ENCODE measurements at regions not wholly inside any gene's neighbourhood (a gene's known extent, or its start where the extent isn't known, plus 50 kb on each side); places are given as distances from the start of the nearest gene placed in this dataset.

GRCh38 chr7:69435711-69436110 lies 162.6 kb upstream of the AUTS2 start:
- no peaks in the 10 kb centered on the region for H3K9me3 ChIP-seq
- TF ChIP-seq CTCF (IDR thresholded peaks at IDR 0.05) = no peak
- H3K27ac ChIP-seq = no peak overlapping the region
- no peak overlapping the region for H3K4me3 ChIP-seq
- DNase-seq (ENCODE audit: low spot score) = no peak
- peaks cover 0 to 12% of the 10 kb centered on the region in 2 donors for H3K4me1 ChIP-seq
- no peaks in the 10 kb centered on the region for H3K27me3 ChIP-seq
- H3K36me3 ChIP-seq = no peaks in the 10 kb centered on the region

GRCh38 chr7:69436946-69437345 lies 161.3 kb upstream of the AUTS2 start:
- Histone ChIP-seq H3K9me3 (no peaks in the 10 kb centered on the region), H3K4me3 (no peak overlapping the region), H3K36me3 (no peaks in the 10 kb centered on the region), H3K27me3 (no peaks in the 10 kb centered on the region), H3K27ac (no peak overlapping the region), H3K4me1 (peaks cover 0 to 8% of the 10 kb centered on the region in 2 donors)
- TF ChIP-seq CTCF (IDR thresholded peaks at IDR 0.05) = no peak
- DNase-seq (ENCODE audit: low spot score) = no peak

GRCh38 chr7:69438584-69439412 lies 159.5 kb upstream of the AUTS2 start:
- Histone ChIP-seq H3K36me3 (no peaks in the 10 kb centered on the region), H3K27ac (no peak overlapping the region), H3K4me1 (peaks cover 0 to 8% of the 10 kb centered on the region in 2 donors), H3K27me3 (no peaks in the 10 kb centered on the region), H3K9me3 (no peaks in the 10 kb centered on the region), H3K4me3 (no peak overlapping the region)
- DNase-seq (ENCODE audit: low spot score) = no peak
- no peak for TF ChIP-seq CTCF (IDR thresholded peaks at IDR 0.05)

GRCh38 chr7:69439636-69440325 lies 158.5 kb upstream of the AUTS2 start:
- no peaks in the 10 kb centered on the region for H3K9me3 ChIP-seq
- H3K27ac ChIP-seq = no peak overlapping the region
- no peaks in the 10 kb centered on the region for H3K27me3 ChIP-seq
- no peaks in the 10 kb centered on the region for H3K36me3 ChIP-seq
- H3K4me3 ChIP-seq = no peak overlapping the region
- no peak for TF ChIP-seq CTCF (IDR thresholded peaks at IDR 0.05)
- DNase-seq (ENCODE audit: low spot score) = no peak
- H3K4me1 ChIP-seq = peaks cover 0 to 8% of the 10 kb centered on the region in 2 donors

GRCh38 chr7:69440976-69441375 lies 157.3 kb upstream of the AUTS2 start:
- Histone ChIP-seq H3K36me3 (no peaks in the 10 kb centered on the region), H3K9me3 (no peaks in the 10 kb centered on the region), H3K4me3 (no peak overlapping the region), H3K4me1 (peaks cover 0 to 8% of the 10 kb centered on the region in 2 donors), H3K27ac (no peak overlapping the region), H3K27me3 (no peaks in the 10 kb centered on the region)
- DNase-seq (ENCODE audit: low spot score) = no peak
- no peak for TF ChIP-seq CTCF (IDR thresholded peaks at IDR 0.05)
